ENCODE measurements at regions not wholly inside any gene's neighbourhood (a gene's known extent, or its start where the extent isn't known, plus 50 kb on each side); places are given as distances from the start of the nearest gene placed in this dataset.
A peak's percentile ranks its signal among the peaks of the same experiment; 100 is the strongest.

- DNase-seq = no peak
Observed at GRCh38 chr3:128569756-128570155, 76.8 kb upstream of the GATA2 start.

GRCh38 chr3:128568602-128569490, 75.8 kb upstream of the GATA2 start:
- DNase-seq = no peak

GRCh38 chr3:128567705-128568356, 74.8 kb upstream of the GATA2 start:
- no peak for DNase-seq

- no peak for DNase-seq
Observed at GRCh38 chr3:128567141-128567540, 74.1 kb upstream of the GATA2 start.

GRCh38 chr3:128563439-128563838, 70.4 kb upstream of the GATA2 start:
- DNase-seq = no peak

- no peak for DNase-seq
Observed at GRCh38 chr3:128561504-128561903, 68.5 kb upstream of the GATA2 start.

GRCh38 chr3:128560768-128561167, 67.8 kb upstream of the GATA2 start:
- no peak for DNase-seq

GRCh38 chr3:128559486-128560225, 66.7 kb upstream of the GATA2 start:
- no peak for DNase-seq

- DNase-seq = no peak
Observed at GRCh38 chr3:128557531-128558280, 64.7 kb upstream of the GATA2 start.

- DNase-seq = no peak
Observed at GRCh38 chr3:128556907-128557306, 63.9 kb upstream of the GATA2 start.

GRCh38 chr3:128556384-128556783, 63.4 kb upstream of the GATA2 start:
- no peak for DNase-seq

- no peak for DNase-seq
Observed at GRCh38 chr3:128555841-128556240, 62.8 kb upstream of the GATA2 start.

GRCh38 chr3:128555098-128555825, 62.3 kb upstream of the GATA2 start:
- DNase-seq = peak; percentile 41 to 42

GRCh38 chr3:128554465-128555097, 61.6 kb upstream of the GATA2 start:
- no peak for DNase-seq

- DNase-seq = no peak
Observed at GRCh38 chr3:128554100-128554464, 61.1 kb upstream of the GATA2 start.

GRCh38 chr3:128553560-128553959, 60.6 kb upstream of the GATA2 start:
- no peak for DNase-seq

- DNase-seq = no peak
Observed at GRCh38 chr3:128551867-128552266, 58.9 kb upstream of the GATA2 start.

- no peak for DNase-seq
Observed at GRCh38 chr3:128551451-128551850, 58.5 kb upstream of the GATA2 start.

- no peak for DNase-seq
Observed at GRCh38 chr3:128550471-128551126, 57.6 kb upstream of the GATA2 start.

- no peak for DNase-seq
Observed at GRCh38 chr3:128550113-128550440, 57.1 kb upstream of the GATA2 start.

Measured in right lung (tissue), 2 donors.